ENCODE measurements at regions not wholly inside any gene's neighbourhood (a gene's known extent, or its start where the extent isn't known, plus 50 kb on each side); places are given as distances from the start of the nearest gene placed in this dataset.

- Histone ChIP-seq H3K36me3 (no peaks in the 10 kb centered on the region), H3K27ac (no peak overlapping the region), H3K27me3 (no peaks in the 10 kb centered on the region), H3K4me1 (peaks cover 5 to 19% of the 10 kb centered on the region in 2 donors), H3K9me3 (no peaks in the 10 kb centered on the region), H3K4me3 (no peak overlapping the region)
- intact Hi-C loops (cut with DNase I) = no loop called here
- no peak for ATAC-seq
- TF ChIP-seq CTCF (IDR thresholded peaks at IDR 0.05) = no peak
- peak in 2 of 4 donors; percentile 17 to 22 for DNase-seq
These were observed 84.9 kb downstream of the ZNF365 start for GRCh38 chr10:62459072-62459471.

- intact Hi-C loops (cut with DNase I) = no loop called here
- no peak for DNase-seq
- no peaks in the 10 kb centered on the region for H3K27me3 ChIP-seq
- H3K9me3 ChIP-seq = peaks cover 0 to under 1% of the 10 kb centered on the region in 2 donors
- peaks cover 4 to 19% of the 10 kb centered on the region in 2 donors for H3K4me1 ChIP-seq
- no peak overlapping the region for H3K27ac ChIP-seq
- H3K4me3 ChIP-seq = no peak overlapping the region
- H3K36me3 ChIP-seq = no peaks in the 10 kb centered on the region
- ATAC-seq = no peak
- TF ChIP-seq CTCF (IDR thresholded peaks at IDR 0.05) = no peak
These were observed 85.3 kb downstream of the ZNF365 start for GRCh38 chr10:62459500-62459899.

GRCh38 chr10:62460393-62460792, 86.2 kb downstream of the ZNF365 start:
- H3K27ac ChIP-seq = no peak overlapping the region
- no peak for DNase-seq
- intact Hi-C loops (cut with DNase I) = no loop called here

GRCh38 chr10:62461120-62461519, 87.0 kb downstream of the ZNF365 start:
- no peaks in the 10 kb centered on the region for H3K36me3 ChIP-seq
- H3K9me3 ChIP-seq = peaks cover 0 to 16% of the 10 kb centered on the region in 2 donors
- no peaks in the 10 kb centered on the region for H3K27me3 ChIP-seq
- DNase-seq = no peak
- intact Hi-C loops (cut with DNase I) = no loop called here
- peaks cover 0 to 4% of the 10 kb centered on the region in 2 donors for H3K4me1 ChIP-seq
- no peak overlapping the region for H3K27ac ChIP-seq
- H3K4me3 ChIP-seq = no peak overlapping the region
- no peak for ATAC-seq
- no peak for TF ChIP-seq CTCF (IDR thresholded peaks at IDR 0.05)

More at GRCh38 chr10:62460393-62460792, 86.2 kb downstream of the ZNF365 start:
- H3K4me1 ChIP-seq = peaks cover 0 to 11% of the 10 kb centered on the region in 2 donors
- no peaks in the 10 kb centered on the region for H3K36me3 ChIP-seq
- H3K9me3 ChIP-seq = peaks cover 0 to 9% of the 10 kb centered on the region in 2 donors
- no peak for TF ChIP-seq CTCF (IDR thresholded peaks at IDR 0.05)
- H3K4me3 ChIP-seq = no peak overlapping the region
- no peaks in the 10 kb centered on the region for H3K27me3 ChIP-seq
- ATAC-seq = no peak

GRCh38 chr10:62462461-62462860, 88.3 kb downstream of the ZNF365 start:
- H3K36me3 ChIP-seq = no peaks in the 10 kb centered on the region

More at GRCh38 chr10:62462461-62462860, 88.3 kb downstream of the ZNF365 start:
- intact Hi-C loops (cut with DNase I) = no loop called here
- no peak overlapping the region for H3K4me3 ChIP-seq
- H3K27me3 ChIP-seq = no peaks in the 10 kb centered on the region
- no peak overlapping the region for H3K27ac ChIP-seq
- no peaks in the 10 kb centered on the region for H3K4me1 ChIP-seq
- ATAC-seq (no peak), DNase-seq (no peak)
- peaks cover 0 to 20% of the 10 kb centered on the region in 2 donors for H3K9me3 ChIP-seq
- no peak for TF ChIP-seq CTCF (IDR thresholded peaks at IDR 0.05)
